Lung (tissue), 11 donors: ENCODE measurements at regions not wholly inside any gene's neighbourhood (a gene's known extent, or its start where the extent isn't known, plus 50 kb on each side); places are given as distances from the start of the nearest gene placed in this dataset.

Source experiments
- ATAC-seq: fragments of 200-7000 bp; cut with Tn5 transposase; one replicate; pipeline ENCODE4 v1.9.1; 2020; ENCODE audit warnings: moderate number of reproducible peaks; ENCODE audit not compliant: insufficient read depth, low FRiP score
- DNase-seq, 3 donors: peaks; one replicate each; pipeline ENCODE4 v3.0.0-alpha.2; 2013 to 2017
- H3K27ac ChIP-seq, 2 donors: one replicate each; pipeline ENCODE4 v1.5.1; 2013; ENCODE audit warnings: mild to moderate bottlenecking in 2 of 2, moderate library complexity in 2 of 2, control low read depth in 1 of 2, inconsistent platforms in 1 of 2, low read depth in 1 of 2, low read length in 1 of 2
- H3K27me3 ChIP-seq, 3 donors: one replicate each; pipeline ENCODE4 v1.5.1; 2013; ENCODE audit warnings: low read length in 2 of 3; ENCODE audit not compliant: control insufficient read depth in 3 of 3, insufficient read depth in 3 of 3
- H3K36me3 ChIP-seq, 4 donors: one replicate each; pipeline ENCODE4 v1.5.1; 2013; ENCODE audit warnings: low read length in 4 of 4, mild to moderate bottlenecking in 1 of 4, moderate library complexity in 1 of 4; ENCODE audit not compliant: control insufficient read depth in 4 of 4, insufficient read depth in 4 of 4
- H3K4me1 ChIP-seq, 5 donors: one replicate each; pipeline ENCODE4 v1.5.1; 2013; ENCODE audit warnings: low read length in 5 of 5, mild to moderate bottlenecking in 2 of 5, moderate library complexity in 1 of 5; ENCODE audit not compliant: control insufficient read depth in 5 of 5, insufficient read depth in 5 of 5
- H3K4me3 ChIP-seq: one replicate; pipeline ENCODE4 v1.5.1; 2013; ENCODE audit warnings: mild to moderate bottlenecking, control low read depth, moderate library complexity
- H3K9ac ChIP-seq, 2 donors: one replicate each; pipeline ENCODE4 v1.5.1; 2013; ENCODE audit warnings: low read length in 2 of 2, control low read depth in 1 of 2; ENCODE audit not compliant: insufficient read depth in 1 of 2
- H3K9me3 ChIP-seq, 4 donors: one replicate each; pipeline ENCODE4 v1.5.1; 2013; ENCODE audit warnings: low read length in 3 of 4, mild to moderate bottlenecking in 1 of 4, moderate library complexity in 1 of 4; ENCODE audit not compliant: control insufficient read depth in 4 of 4, insufficient read depth in 3 of 4
- CTCF ChIP-seq: IDR thresholded peaks from 2 replicates; pipeline ENCODE4 v1.5.1; 2012; ENCODE audit warnings: mild to moderate bottlenecking; ENCODE audit errors: control extremely low read depth, extremely low read depth
- WGBS, 2 donors: extraction: QIAGEN DNeasy Blood & Tissue Kit; methylation state at CpG; one replicate each; pipeline ENCODE4 v1.1.7; 2013; 5-methylcytosine and 5-hydroxymethylcytosine counted together
- donor health status: control.
- donor health status: control.
- donor health status: Bipolar disorder and iron deficiency.
- donor health status: healthy.
- donor health status: DM: yes; HTN: yes; CAD: no.

- Histone ChIP-seq H3K36me3 (no peaks in the 10 kb centered on the region), H3K9me3 (peaks cover 0 to 17% (median 8%) of the 10 kb centered on the region in 4 donors), H3K4me3 (no peak overlapping the region), H3K27ac (no peak overlapping the region), H3K4me1 (no peaks in the 10 kb centered on the region), H3K9ac (no peak overlapping the region), H3K27me3 (no peaks in the 10 kb centered on the region)
- DNase-seq (no peak), ATAC-seq (no peak)
- TF ChIP-seq CTCF, result no peak
- WGBS, 2 donors, result 86 to 90% methylated on average over 10 of the region's 10 CpGs
Measured at GRCh38 chr10:120989996-120990598, 138.9 kb downstream of the WDR11 start.

- 87 to 98% methylated on average over 2 of the region's 2 CpGs for WGBS, 2 donors
- Histone ChIP-seq H3K4me3 (no peak overlapping the region), H3K9ac (no peak overlapping the region), H3K27ac (no peak overlapping the region), H3K36me3 (no peaks in the 10 kb centered on the region), H3K9me3 (peaks cover 0 to 17% (median 7%) of the 10 kb centered on the region in 4 donors), H3K27me3 (no peaks in the 10 kb centered on the region), H3K4me1 (no peaks in the 10 kb centered on the region)
- no peak for ATAC-seq
- no peak for TF ChIP-seq CTCF
- DNase-seq, result no peak
Measured at GRCh38 chr10:120990831-120991230, 139.7 kb downstream of the WDR11 start.

GRCh38 chr10:120993089-120993488 lies 141.9 kb downstream of the WDR11 start:
- peaks cover 0 to 17% (median 7%) of the 10 kb centered on the region in 4 donors for H3K9me3 ChIP-seq
- H3K36me3 ChIP-seq, result no peaks in the 10 kb centered on the region
- no peak overlapping the region for H3K27ac ChIP-seq
- H3K9ac ChIP-seq, result no peak overlapping the region
- TF ChIP-seq CTCF, result no peak
- DNase-seq (no peak), ATAC-seq (no peak)
- peaks cover 0 to 9% (median 0%) of the 10 kb centered on the region in 5 donors for H3K4me1 ChIP-seq
- no peak overlapping the region for H3K4me3 ChIP-seq
- 91 to 92% methylated on average over 2 of the region's 2 CpGs for WGBS, 2 donors
- H3K27me3 ChIP-seq, result no peaks in the 10 kb centered on the region

- WGBS, 2 donors, result 88 to 89% methylated on average over 4 of the region's 4 CpGs
- ATAC-seq, result no peak
Measured at GRCh38 chr10:120995768-120996167, 144.6 kb downstream of the WDR11 start.

More at GRCh38 chr10:120995768-120996167, 144.6 kb downstream of the WDR11 start:
- H3K4me3 ChIP-seq, result no peak overlapping the region
- peaks cover 0 to 9% (median 0%) of the 10 kb centered on the region in 5 donors for H3K4me1 ChIP-seq
- H3K9me3 ChIP-seq, result peaks cover 0 to 7% (median 1%) of the 10 kb centered on the region in 4 donors
- H3K9ac ChIP-seq, result no peak overlapping the region
- H3K27ac ChIP-seq, result no peak overlapping the region
- TF ChIP-seq CTCF, result no peak
- H3K36me3 ChIP-seq, result no peaks in the 10 kb centered on the region
- H3K27me3 ChIP-seq, result no peaks in the 10 kb centered on the region
- no peak for DNase-seq
